BE2C (cell line): ENCODE measurements at regions not wholly inside any gene's neighbourhood (a gene's known extent, or its start where the extent isn't known, plus 50 kb on each side); places are given as distances from the start of the nearest gene placed in this dataset.

Source experiments
- DNase-seq: peaks from one replicate; pipeline ENCODE4 v3.0.0-alpha.2; 2020
- H3K27me3 ChIP-seq: fragments of 250-450 bp; sonication (Bioruptor Pico); 2 replicates; pipeline ENCODE4 v1.5.1; 2020; ENCODE audit warnings: mild to moderate bottlenecking
- H3K36me3 ChIP-seq: fragments of 250-450 bp; sonication (Bioruptor Pico); 2 replicates; pipeline ENCODE4 v1.5.1; 2020; ENCODE audit warnings: mild to moderate bottlenecking
- H3K4me1 ChIP-seq: fragments of 250-450 bp; sonication (Bioruptor Pico); 2 replicates; pipeline ENCODE4 v1.5.1; 2020
- H3K4me3 ChIP-seq: 2 replicates; pipeline ENCODE4 v1.5.1; 2011; ENCODE audit warnings: low read depth, low read length
- H3K9me3 ChIP-seq: fragments of 250-450 bp; sonication (Bioruptor Pico); 2 replicates; pipeline ENCODE4 v1.5.1; 2020
- CTCF ChIP-seq: IDR thresholded peaks from 2 replicates; pipeline ENCODE4 v1.5.1; 2012; ENCODE audit warnings: mild to moderate bottlenecking, low read depth, low read length

GRCh38 chr14:85280074-85280473 is 249.9 kb upstream of the FLRT2 start:
- Histone ChIP-seq H3K36me3 (no peaks in the 10 kb centered on the region), H3K9me3 (no peaks in the 10 kb centered on the region), H3K4me3 (no peak overlapping the region), H3K27me3 (no peaks in the 10 kb centered on the region), H3K4me1 (no peaks in the 10 kb centered on the region)
- no peak for TF ChIP-seq CTCF
- no peak for DNase-seq

- Histone ChIP-seq H3K9me3 (no peaks in the 10 kb centered on the region), H3K4me1 (no peaks in the 10 kb centered on the region), H3K36me3 (no peaks in the 10 kb centered on the region), H3K27me3 (no peaks in the 10 kb centered on the region), H3K4me3 (no peak overlapping the region)
- TF ChIP-seq CTCF, result no peak
- no peak for DNase-seq
These were observed 248.0 kb upstream of the FLRT2 start for GRCh38 chr14:85281921-85282320.

DNA sequence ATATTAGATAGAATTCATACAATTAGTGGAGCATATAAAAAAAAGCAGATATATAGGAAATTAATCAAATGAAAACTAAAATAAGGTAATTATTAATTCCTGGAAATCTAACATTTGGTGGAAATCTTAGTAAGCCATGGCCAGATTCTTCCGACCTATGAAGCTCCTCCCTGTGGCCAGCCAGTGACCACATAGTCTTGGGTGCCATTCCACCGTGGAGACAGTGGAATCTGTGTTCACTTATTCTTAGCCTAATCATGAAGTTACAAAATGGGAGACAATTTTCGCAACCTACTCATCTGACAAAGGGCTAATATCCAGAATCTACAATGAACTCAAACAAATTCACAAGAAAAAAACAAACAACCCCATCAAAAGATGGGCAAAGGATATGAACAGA is 241.9 kb upstream of the FLRT2 start:
- Histone ChIP-seq H3K9me3 (no peaks in the 10 kb centered on the region), H3K4me3 (no peak overlapping the region), H3K4me1 (no peaks in the 10 kb centered on the region), H3K27me3 (no peaks in the 10 kb centered on the region), H3K36me3 (no peaks in the 10 kb centered on the region)
- DNase-seq, result no peak
- TF ChIP-seq CTCF, result no peak

DNA sequence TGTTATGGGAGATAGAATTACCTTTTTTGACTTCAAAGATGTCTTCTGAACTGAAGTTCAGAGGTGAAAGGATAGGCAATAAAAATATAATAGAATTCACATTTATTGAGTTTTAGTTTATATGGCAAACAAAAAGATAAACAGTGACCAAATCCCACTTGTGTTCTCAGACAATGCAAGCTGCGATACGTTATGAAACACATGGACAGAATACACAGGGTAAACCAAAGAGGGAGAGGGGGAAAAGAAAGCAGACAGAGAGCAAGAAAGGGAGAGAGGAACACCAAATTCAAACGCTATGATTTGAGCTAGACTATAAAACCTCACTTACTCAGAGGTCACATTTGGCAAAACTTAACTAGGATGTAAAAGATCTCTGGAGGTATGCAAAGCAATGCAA is 238.2 kb upstream of the FLRT2 start:
- H3K4me3 ChIP-seq, result no peak overlapping the region
- no peaks in the 10 kb centered on the region for H3K9me3 ChIP-seq
- H3K4me1 ChIP-seq, result no peaks in the 10 kb centered on the region
- TF ChIP-seq CTCF, result no peak
- no peaks in the 10 kb centered on the region for H3K36me3 ChIP-seq
- DNase-seq, result no peak
- H3K27me3 ChIP-seq, result no peaks in the 10 kb centered on the region

- Histone ChIP-seq H3K4me1 (no peaks in the 10 kb centered on the region), H3K27me3 (no peaks in the 10 kb centered on the region), H3K9me3 (no peaks in the 10 kb centered on the region), H3K4me3 (no peak overlapping the region), H3K36me3 (no peaks in the 10 kb centered on the region)
- DNase-seq, result no peak
- TF ChIP-seq CTCF, result no peak
These were observed 236.2 kb upstream of the FLRT2 start for GRCh38 chr14:85293612-85294234.

- Histone ChIP-seq H3K9me3 (no peaks in the 10 kb centered on the region), H3K4me1 (no peaks in the 10 kb centered on the region), H3K4me3 (no peak overlapping the region), H3K36me3 (no peaks in the 10 kb centered on the region), H3K27me3 (no peaks in the 10 kb centered on the region)
- no peak for TF ChIP-seq CTCF
- no peak for DNase-seq
These were observed 234.6 kb upstream of the FLRT2 start for GRCh38 chr14:85295318-85295717.
